ENCODE measurements at regions not wholly inside any gene's neighbourhood (a gene's known extent, or its start where the extent isn't known, plus 50 kb on each side); places are given as distances from the start of the nearest gene placed in this dataset.

DNA sequence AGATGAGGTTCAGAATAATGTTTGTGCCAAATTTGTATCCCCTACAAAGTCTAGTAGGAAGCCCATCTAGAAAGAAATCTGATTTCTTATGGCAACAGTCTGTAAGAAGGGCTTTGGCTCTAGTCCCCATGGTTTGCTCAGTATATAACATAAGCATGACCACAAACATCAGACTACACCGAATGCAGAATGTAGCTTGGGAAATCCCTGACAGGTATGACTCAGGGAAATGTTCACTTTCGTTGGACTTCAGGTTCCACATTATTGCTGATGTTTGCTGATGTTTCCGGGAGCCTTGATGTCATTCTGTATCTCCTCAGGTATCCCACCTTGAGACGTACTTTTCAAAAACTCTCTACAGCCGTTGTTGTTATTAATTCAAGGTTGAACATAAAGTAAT, 304.4 kb upstream of the TGFBR2 start:
- TF ChIP-seq, protein P1, sequence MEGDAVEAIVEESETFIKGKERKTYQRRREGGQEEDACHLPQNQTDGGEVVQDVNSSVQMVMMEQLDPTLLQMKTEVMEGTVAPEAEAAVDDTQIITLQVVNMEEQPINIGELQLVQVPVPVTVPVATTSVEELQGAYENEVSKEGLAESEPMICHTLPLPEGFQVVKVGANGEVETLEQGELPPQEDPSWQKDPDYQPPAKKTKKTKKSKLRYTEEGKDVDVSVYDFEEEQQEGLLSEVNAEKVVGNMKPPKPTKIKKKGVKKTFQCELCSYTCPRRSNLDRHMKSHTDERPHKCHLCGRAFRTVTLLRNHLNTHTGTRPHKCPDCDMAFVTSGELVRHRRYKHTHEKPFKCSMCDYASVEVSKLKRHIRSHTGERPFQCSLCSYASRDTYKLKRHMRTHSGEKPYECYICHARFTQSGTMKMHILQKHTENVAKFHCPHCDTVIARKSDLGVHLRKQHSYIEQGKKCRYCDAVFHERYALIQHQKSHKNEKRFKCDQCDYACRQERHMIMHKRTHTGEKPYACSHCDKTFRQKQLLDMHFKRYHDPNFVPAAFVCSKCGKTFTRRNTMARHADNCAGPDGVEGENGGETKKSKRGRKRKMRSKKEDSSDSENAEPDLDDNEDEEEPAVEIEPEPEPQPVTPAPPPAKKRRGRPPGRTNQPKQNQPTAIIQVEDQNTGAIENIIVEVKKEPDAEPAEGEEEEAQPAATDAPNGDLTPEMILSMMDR (IDR thresholded peaks at IDR 0.05; ENCODE audit: borderline replicate concordance, control extremely low read depth, extremely low read depth, insufficient read depth, missing control alignments): no peak
- DNase-seq (ENCODE audit: low spot score): no peak
- in situ Hi-C loops (cut with MboI; ENCODE audit: low sequenced_read_pairs, unreplicated experiment): no loop called here

DNA sequence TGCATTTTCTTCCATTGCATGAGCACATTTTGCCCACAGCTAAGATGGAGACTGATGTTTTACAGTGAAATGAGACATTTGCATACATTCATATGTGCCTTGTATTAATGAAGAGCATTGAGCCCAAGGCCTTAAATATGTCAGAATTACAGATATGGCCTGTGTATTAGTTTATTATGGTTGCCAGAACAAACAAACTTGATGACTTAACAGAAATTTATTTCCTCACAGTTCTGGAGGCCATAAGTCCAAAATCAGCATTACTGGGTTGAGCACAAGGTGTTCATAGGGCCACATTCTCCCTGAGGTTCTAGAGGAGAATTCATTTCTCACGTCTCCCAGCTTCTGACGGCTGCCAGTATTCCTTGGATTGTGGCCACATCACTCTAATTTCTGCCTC, 302.6 kb upstream of the TGFBR2 start:
- no peak for DNase-seq (ENCODE audit: low spot score)
- in situ Hi-C loops (cut with MboI; ENCODE audit: low sequenced_read_pairs, unreplicated experiment): no loop called here
- TF ChIP-seq, protein P1 (IDR thresholded peaks at IDR 0.05; ENCODE audit: borderline replicate concordance, control extremely low read depth, extremely low read depth, insufficient read depth, missing control alignments): no peak

DNA sequence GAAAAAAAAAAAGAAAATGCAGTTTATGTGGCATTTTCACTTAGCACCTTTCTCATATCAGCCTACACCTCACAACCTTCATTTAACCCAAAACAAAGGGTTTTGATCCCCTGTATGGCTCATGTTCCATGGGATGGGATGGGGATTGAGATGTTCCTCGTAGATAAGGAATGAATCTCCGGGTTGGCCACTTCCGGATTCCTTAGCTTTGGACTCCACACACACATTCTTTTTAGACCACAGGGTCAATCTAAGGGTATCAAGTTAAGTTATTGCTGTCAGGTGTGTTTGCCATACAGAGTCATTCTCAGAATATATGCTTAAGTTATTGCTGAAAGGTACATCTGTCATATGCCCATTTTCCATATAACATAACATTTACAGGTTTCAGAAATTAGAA, 301.4 kb upstream of the TGFBR2 start:
- no peak for DNase-seq (ENCODE audit: low spot score)
- TF ChIP-seq, protein P1 (IDR thresholded peaks at IDR 0.05; ENCODE audit: borderline replicate concordance, control extremely low read depth, extremely low read depth, insufficient read depth, missing control alignments): no peak
- in situ Hi-C loops (cut with MboI; ENCODE audit: low sequenced_read_pairs, unreplicated experiment): no loop called here

DNA sequence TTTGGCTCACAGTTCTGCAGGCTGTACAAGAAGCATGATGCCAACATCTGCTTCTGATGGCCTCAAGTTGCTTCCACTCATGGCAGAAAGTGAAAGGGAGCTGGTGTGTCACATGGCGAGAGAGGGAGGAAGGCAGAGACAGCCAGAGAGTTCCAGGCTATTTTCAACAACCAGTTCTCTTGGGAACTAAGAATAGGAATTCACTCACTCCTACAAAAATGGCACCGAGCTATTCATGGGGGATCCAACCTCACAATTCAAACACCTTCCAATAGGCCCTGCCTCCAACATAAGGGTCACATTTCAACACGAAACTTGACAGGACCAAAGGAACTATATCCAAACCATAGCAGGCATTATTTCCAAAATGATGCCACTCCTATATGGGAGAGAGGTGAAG, 299.5 kb upstream of the TGFBR2 start:
- TF ChIP-seq, protein P1 (IDR thresholded peaks at IDR 0.05; ENCODE audit: borderline replicate concordance, control extremely low read depth, extremely low read depth, insufficient read depth, missing control alignments): no peak
- in situ Hi-C loops (cut with MboI; ENCODE audit: low sequenced_read_pairs, unreplicated experiment): no loop called here
- DNase-seq (ENCODE audit: low spot score): no peak

- in situ Hi-C loops (cut with MboI; ENCODE audit: low sequenced_read_pairs, unreplicated experiment): no loop called here
- TF ChIP-seq, protein P1 (IDR thresholded peaks at IDR 0.05; ENCODE audit: borderline replicate concordance, control extremely low read depth, extremely low read depth, insufficient read depth, missing control alignments): no peak
- DNase-seq (ENCODE audit: low spot score): no peak
Measured at GRCh38 chr3:30307372-30307950, 298.9 kb upstream of the TGFBR2 start.

DNA sequence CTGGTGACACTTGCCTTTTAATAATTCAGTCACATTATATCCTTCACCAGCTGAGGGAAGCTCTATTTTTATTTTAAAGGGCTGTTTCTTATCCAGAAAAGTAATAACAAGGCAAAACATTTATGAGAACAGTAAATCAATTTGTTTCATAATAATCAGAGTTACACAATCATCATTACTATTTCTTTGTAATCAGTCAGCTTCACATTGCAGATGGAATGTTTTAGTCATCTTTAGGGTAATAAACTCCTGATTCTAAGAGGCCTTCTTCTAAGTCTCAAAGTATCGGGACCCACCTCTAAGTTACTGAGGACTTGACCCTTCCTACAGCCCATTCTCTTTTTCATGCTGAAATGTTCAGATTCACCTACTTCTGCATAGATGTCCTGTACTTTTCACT, 298.3 kb upstream of the TGFBR2 start:
- in situ Hi-C loops (cut with MboI; ENCODE audit: low sequenced_read_pairs, unreplicated experiment): no loop called here
- DNase-seq (ENCODE audit: low spot score): no peak
- TF ChIP-seq, protein P1 (IDR thresholded peaks at IDR 0.05; ENCODE audit: borderline replicate concordance, control extremely low read depth, extremely low read depth, insufficient read depth, missing control alignments): no peak
